IPS DF 19.7 (cell line): ENCODE measurements at regions not wholly inside any gene's neighbourhood (a gene's known extent, or its start where the extent isn't known, plus 50 kb on each side); places are given as distances from the start of the nearest gene placed in this dataset.

Experiments
- DNase-seq: peaks from one replicate; pipeline ENCODE4 v3.0.0-alpha.2; 2013; ENCODE audit warnings: low read depth, low spot score

DNA sequence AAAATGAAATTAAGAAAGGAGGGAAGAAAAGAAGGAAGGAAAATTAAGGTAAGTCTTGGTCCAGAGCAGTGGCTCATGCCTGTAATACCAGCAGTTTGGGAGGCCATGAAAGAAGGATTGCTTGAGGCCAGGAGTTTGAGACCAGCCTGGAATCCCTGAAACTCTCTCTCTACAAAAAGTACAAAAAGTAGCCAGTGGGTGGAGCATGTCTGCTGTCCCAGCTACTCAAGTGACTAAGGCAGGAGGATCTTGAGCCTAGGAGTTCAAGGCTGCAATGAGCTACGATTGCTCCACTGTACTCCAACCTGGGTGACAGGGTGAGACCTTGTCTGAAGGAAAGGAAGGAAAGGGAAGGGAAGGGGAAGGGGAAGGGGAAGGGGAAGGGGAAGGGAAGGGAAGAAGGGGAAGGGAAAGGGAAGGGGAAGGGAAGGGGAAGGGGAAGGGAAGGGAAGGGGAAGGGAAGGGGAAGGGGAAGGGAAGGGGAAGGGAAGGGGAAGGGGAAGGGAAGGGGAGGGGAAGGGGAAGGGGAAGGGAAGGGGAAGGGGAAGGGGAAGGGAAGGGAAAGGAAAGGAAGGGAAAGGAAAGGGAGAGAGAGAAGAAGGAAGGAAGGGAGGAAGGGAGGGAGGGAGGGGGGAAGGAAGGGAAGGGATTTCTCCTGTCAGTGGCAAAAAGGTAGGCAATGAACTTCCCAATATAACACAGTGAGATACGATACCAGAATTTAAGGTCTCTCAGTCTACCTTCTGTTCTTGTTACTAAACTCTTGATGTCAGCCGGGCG lies 412.8 kb downstream of the CMPK2 start:
- DNase-seq, result peak; percentile 25

DNA sequence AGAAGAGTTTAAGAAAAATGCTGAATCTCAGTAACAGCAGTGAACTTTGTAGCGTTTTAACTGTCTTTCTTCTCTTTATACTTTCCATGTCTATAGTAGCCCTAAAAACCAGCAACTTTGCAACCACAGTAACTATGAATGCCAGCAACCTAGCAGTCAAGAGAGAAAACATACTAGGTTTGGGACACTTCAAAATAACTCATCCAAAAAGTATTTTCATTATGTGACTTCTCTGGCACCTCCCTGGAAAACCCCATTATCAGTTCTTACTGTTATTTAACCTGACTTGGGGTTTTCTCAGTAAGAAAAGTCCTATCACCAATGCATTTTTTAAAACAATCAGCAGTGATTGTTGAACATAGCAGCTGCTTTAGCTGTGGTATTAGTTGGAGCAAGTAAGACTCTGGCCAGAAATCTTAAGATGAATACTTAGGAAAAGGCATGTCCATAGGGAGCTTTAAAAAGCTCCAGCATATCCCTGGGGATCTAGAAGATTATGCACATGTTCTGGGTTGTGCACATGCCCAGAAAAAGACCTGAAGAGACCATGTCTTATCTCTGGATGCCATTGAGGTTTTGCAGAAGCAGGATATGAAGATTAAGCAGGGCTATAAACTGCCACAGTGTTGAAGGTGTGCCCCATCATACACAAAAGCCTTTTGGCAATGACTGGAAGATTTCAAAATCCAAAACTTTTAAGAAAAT lies 411.3 kb downstream of the CMPK2 start:
- no peak for DNase-seq

GRCh38 chr2:6459138-6459537 lies 406.6 kb downstream of the CMPK2 start:
- no peak for DNase-seq

DNA sequence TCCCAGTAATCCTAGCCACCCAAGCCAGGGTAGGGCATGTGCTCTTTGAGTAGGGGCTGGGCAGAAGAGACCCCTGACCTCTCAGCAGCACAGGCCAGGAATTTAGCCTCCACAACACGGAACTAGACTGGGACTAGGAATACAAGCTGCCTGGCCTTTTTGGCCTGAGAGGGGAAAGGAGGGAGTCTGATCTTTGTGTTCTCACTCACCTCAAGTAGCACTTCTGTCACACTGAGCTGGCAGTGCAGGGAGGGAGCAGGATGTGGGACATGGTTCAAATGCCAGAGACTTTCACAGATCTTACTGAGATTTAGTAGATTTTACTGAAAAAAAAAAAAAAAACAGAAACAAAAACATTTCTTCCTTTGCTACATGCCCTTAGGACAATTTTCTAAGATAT lies 395.2 kb downstream of the CMPK2 start:
- DNase-seq, result no peak

DNA sequence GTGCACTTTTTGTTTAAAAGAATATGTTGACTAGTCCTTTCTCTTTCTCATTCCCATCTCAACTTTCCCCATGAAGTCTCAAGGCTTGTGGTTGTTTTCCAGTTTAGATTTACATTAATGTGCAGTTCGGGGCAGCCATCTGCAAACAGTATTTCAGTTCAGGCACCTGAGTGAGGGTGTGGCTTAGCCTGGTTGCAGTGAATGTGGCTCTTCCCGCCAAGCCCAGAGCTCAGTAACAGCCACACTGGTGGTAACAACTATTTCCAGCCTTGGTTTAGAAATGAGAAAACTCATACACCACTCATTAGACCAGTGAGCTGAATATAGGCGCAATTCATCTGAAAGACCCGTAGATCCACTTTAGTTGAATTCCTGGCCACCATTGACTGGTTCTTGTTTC lies 394.3 kb downstream of the CMPK2 start:
- DNase-seq, result no peak

GRCh38 chr2:6474161-6475140 lies 391.3 kb downstream of the CMPK2 start:
- DNase-seq, result no peak

- no peak for DNase-seq
Measured at GRCh38 chr2:6475155-6475940, 390.4 kb downstream of the CMPK2 start.

GRCh38 chr2:6480514-6480913 lies 385.2 kb downstream of the CMPK2 start:
- DNase-seq, result no peak

DNA sequence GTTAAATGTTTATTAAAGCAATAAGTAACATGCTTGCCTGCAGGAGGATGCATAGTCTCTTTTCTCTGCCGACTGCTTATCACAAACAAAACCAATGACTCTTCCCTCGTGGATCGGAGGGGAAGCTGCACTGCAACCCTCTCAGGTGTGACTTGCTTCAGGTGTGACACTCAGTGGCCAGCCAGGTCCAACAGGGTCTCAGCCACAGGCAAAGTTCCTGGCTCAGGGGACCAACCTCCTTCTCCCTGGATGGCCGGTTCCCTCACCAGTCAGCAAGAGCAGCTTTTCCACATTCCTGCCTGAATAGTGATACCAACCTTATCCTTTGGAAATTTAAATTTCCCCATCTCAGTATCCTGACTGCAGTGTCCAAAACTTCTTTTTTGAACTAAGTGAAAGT lies 383.5 kb downstream of the CMPK2 start:
- no peak for DNase-seq

GRCh38 chr2:6487765-6488164 lies 377.9 kb downstream of the CMPK2 start:
- DNase-seq, result no peak

GRCh38 chr2:6492573-6492972 lies 373.1 kb downstream of the CMPK2 start:
- no peak for DNase-seq

DNA sequence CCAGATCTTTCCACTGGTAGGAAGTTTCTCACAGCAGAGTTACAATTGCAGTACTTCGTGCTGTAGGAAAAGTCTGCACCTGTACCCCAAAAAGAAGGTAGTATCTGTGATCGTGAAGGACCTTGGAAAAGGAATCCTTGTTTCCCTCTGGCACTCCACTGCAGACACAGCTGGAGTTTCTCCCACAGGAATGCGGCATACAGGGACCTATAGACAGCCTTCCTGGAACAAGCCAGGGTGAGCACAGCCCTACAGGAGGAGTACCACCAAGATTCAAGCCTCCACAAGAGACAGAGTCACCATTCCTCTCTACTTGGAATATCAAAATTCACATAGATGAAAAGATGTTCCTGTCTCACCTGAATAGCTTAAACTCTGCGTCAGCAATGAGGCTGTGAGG lies 372.4 kb downstream of the CMPK2 start:
- DNase-seq, result no peak

DNA sequence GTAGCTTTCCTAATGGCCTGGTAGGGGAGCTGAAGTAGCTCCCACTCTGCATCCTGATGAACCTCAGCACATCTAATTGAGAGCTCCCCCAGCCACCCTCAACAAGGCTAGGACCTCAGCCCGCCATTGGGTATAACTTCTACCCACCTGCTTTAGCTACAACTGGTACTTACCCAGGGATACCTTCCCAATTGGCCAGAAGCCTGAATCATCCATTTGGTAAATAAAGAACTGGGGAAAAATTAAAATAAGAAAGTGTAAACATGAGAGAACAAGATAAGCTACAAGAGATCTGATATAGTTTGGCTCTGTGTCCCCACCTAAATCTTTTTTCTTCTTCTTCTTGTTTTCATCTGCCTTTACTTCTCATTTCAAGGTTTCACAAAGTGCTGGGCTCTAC lies 372.0 kb downstream of the CMPK2 start:
- DNase-seq, result no peak

GRCh38 chr2:6495466-6495865 lies 370.2 kb downstream of the CMPK2 start:
- DNase-seq, result no peak

DNA sequence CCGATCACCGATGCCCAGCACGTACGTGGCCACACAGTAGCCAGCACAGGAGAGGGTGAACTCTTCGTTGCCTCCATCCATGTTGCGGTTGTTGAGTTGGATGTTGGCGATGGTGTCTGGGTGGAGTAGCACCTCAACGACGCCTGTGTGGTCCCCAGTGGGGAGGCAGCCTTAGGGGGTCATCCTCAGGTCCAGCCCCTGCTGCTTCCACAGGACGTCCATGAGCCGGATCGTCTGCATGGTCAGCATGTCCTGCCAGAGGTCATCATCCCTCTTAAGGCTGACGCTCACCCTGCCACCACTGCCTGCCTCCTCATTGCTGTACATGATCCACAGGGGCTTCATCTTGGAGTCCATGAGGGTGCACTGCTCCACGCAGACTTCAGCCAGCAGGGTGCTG lies 369.3 kb downstream of the CMPK2 start:
- no peak for DNase-seq

- DNase-seq, result no peak
Measured at GRCh38 chr2:6497048-6497447, 368.7 kb downstream of the CMPK2 start.

DNA sequence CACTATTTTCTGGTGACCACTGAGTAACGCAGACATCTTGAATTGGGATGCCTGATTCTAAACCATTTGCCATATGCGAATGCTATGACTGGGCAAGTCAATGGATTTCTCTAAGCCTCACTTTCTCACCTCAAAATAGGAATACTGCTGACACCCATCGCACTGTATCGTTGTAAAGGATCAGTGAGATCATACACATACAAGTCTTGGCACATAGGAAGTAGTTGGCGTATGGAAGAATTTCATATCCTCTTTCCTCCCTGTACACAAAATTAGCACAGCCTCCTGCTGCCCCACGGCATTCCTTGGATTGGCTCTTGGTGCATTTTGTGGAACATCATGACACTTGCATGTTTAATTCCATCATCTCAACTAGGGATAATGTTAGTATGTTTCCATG lies 366.9 kb downstream of the CMPK2 start:
- DNase-seq, result no peak

DNA sequence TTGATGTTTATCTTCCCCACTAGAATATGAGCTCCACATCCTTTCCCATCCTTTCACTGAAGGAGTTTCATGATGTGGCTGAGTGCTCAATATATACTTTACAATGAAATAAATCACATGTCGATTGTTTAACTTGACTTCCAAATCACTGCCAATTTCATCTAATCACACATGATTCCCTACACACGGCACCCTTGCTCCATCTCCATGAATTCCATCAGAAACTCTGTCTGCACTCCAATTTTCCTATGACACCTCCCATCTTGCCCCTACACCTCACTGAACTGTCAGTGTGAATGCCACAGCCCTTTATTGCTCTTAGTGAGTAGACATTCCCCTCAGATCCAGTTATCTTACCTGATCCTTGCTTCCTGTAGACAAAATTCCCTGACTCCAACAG lies 366.0 kb downstream of the CMPK2 start:
- no peak for DNase-seq

GRCh38 chr2:6506361-6506794 lies 359.3 kb downstream of the CMPK2 start:
- DNase-seq, result no peak

DNA sequence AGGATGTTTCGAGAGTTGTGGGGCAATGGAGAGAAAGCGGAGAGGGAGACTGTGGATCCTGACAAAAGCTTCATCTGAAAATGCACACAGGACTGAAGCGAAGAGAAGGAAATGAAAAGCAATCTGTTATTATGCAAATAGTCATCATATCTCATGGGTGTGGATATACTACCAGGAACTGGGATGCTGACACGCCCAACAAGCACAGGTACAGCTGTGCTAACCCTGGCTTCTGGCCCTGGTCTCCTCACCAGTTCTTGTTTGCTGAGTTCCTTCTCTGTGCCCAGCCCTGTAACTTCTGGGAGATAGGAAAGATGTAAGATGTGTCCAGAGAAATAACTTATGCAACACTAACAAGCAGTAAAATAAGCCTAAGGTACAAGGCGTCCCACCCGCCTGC lies 358.8 kb downstream of the CMPK2 start:
- no peak for DNase-seq

GRCh38 chr2:6510532-6510931 lies 355.2 kb downstream of the CMPK2 start:
- no peak for DNase-seq
